ENCODE measurements at regions not wholly inside any gene's neighbourhood (a gene's known extent, or its start where the extent isn't known, plus 50 kb on each side); places are given as distances from the start of the nearest gene placed in this dataset.

GRCh38 chr1:199174336-199174735, 535.5 kb downstream of the PTPRC start:
- no peak for TF ChIP-seq CTCF (IDR thresholded peaks at IDR 0.05)
- DNase-seq (ENCODE audit: low spot score) = no peak

GRCh38 chr1:199176713-199177112, 537.9 kb downstream of the PTPRC start:
- no peak overlapping the region for H3K27ac ChIP-seq
- no peak for TF ChIP-seq CTCF (IDR thresholded peaks at IDR 0.05)
- no peaks in the 10 kb centered on the region for H3K36me3 ChIP-seq
- H3K4me1 ChIP-seq (ENCODE audit: control insufficient read depth in 1 of 2, low read depth in 2 of 2) = no peaks in the 10 kb centered on the region
- DNase-seq (ENCODE audit: low spot score) (no peak), ATAC-seq (ENCODE audit: insufficient number of reproducible peaks, low FRiP score, low read depth) (no peak)
- H3K4me3 ChIP-seq = no peak overlapping the region
- H3K9me3 ChIP-seq = no peaks in the 10 kb centered on the region
- no peaks in the 10 kb centered on the region for H3K27me3 ChIP-seq (replicated peaks; ENCODE audit: insufficient read depth)

More at GRCh38 chr1:199174336-199174735, 535.5 kb downstream of the PTPRC start:
- Histone ChIP-seq H3K36me3 (no peaks in the 10 kb centered on the region), H3K9me3 (no peaks in the 10 kb centered on the region), H3K27me3 (replicated peaks; ENCODE audit: insufficient read depth) (no peaks in the 10 kb centered on the region), H3K4me3 (no peak overlapping the region), H3K4me1 (ENCODE audit: control insufficient read depth in 1 of 2, low read depth in 2 of 2) (no peaks in the 10 kb centered on the region), H3K27ac (no peak overlapping the region)
- ATAC-seq (ENCODE audit: insufficient number of reproducible peaks, low FRiP score, low read depth) = no peak

- H3K36me3 ChIP-seq = no peaks in the 10 kb centered on the region
Measured at GRCh38 chr1:199177241-199177640, 538.4 kb downstream of the PTPRC start.

GRCh38 chr1:199178646-199179045, 539.8 kb downstream of the PTPRC start:
- Histone ChIP-seq H3K36me3 (no peaks in the 10 kb centered on the region), H3K27ac (no peak overlapping the region), H3K4me1 (ENCODE audit: control insufficient read depth in 1 of 2, low read depth in 2 of 2) (no peaks in the 10 kb centered on the region), H3K27me3 (replicated peaks; ENCODE audit: insufficient read depth) (no peaks in the 10 kb centered on the region), H3K4me3 (no peak overlapping the region), H3K9me3 (no peaks in the 10 kb centered on the region)
- no peak for TF ChIP-seq CTCF (IDR thresholded peaks at IDR 0.05)
- no peak for ATAC-seq (ENCODE audit: insufficient number of reproducible peaks, low FRiP score, low read depth)
- no peak for DNase-seq (ENCODE audit: low spot score)

More at GRCh38 chr1:199177241-199177640, 538.4 kb downstream of the PTPRC start:
- Histone ChIP-seq H3K9me3 (no peaks in the 10 kb centered on the region), H3K4me1 (ENCODE audit: control insufficient read depth in 1 of 2, low read depth in 2 of 2) (no peaks in the 10 kb centered on the region), H3K4me3 (no peak overlapping the region), H3K27me3 (replicated peaks; ENCODE audit: insufficient read depth) (no peaks in the 10 kb centered on the region), H3K27ac (no peak overlapping the region)
- ATAC-seq (ENCODE audit: insufficient number of reproducible peaks, low FRiP score, low read depth) (no peak), DNase-seq (ENCODE audit: low spot score) (no peak)
- TF ChIP-seq CTCF (IDR thresholded peaks at IDR 0.05) = no peak

GRCh38 chr1:199182186-199182843, 543.5 kb downstream of the PTPRC start:
- ATAC-seq (ENCODE audit: insufficient number of reproducible peaks, low FRiP score, low read depth) (no peak), DNase-seq (ENCODE audit: low spot score) (no peak)
- H3K27me3 ChIP-seq (replicated peaks; ENCODE audit: insufficient read depth) = no peaks in the 10 kb centered on the region
- H3K36me3 ChIP-seq = no peaks in the 10 kb centered on the region
- H3K27ac ChIP-seq = no peak overlapping the region
- H3K9me3 ChIP-seq = no peaks in the 10 kb centered on the region
- no peak overlapping the region for H3K4me3 ChIP-seq
- H3K4me1 ChIP-seq (ENCODE audit: control insufficient read depth in 1 of 2, low read depth in 2 of 2) = no peaks in the 10 kb centered on the region
- TF ChIP-seq CTCF (IDR thresholded peaks at IDR 0.05) = no peak

Data from thoracic aorta (tissue), 2 donors.